Astrocyte of the spinal cord (primary cell): ENCODE measurements at regions not wholly inside any gene's neighbourhood (a gene's known extent, or its start where the extent isn't known, plus 50 kb on each side); places are given as distances from the start of the nearest gene placed in this dataset.

Experiments used
- DNase-seq: peaks from one replicate; pipeline ENCODE4 v3.0.0; 2011; ENCODE audit warnings: low read depth, low spot score
- H3K4me3 ChIP-seq: 2 replicates; pipeline ENCODE4 v1.5.1; 2011; ENCODE audit warnings: low read depth, mild to moderate bottlenecking, low read length, moderate library complexity
- in situ Hi-C: cut with HindIII; loops from 2 replicates; pipeline ENCODE4 v1.10.0; 2017; ENCODE audit warnings: low sequenced_read_pairs
- TF ChIP-seq, protein P1 (sequence below): IDR thresholded peaks from 2 replicates; pipeline ENCODE4 v1.5.1; 2012; ENCODE audit warnings: low read depth, mild to moderate bottlenecking, low read length, inconsistent platforms

DNA sequence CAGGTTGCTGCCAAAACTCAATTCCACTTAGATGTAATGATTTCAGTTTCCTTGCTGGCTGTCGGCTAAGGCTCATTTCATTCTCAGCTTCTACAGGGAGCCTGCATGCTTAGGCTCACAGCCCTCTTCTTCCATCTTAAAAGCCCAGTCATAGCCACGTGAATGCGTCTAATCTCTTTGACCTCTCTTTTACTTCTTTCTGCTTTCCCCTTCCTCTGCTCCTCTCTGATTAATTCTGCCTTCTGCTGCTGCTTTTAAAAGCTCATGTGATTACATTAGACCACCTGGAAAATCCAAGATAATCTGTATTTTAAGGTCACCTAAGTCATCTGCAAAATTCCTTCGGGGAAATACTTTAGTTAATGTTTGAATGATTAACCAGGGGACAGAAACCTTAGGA, 812.8 kb upstream of the BRINP3 start:
- no peak overlapping the region for H3K4me3 ChIP-seq
- in situ Hi-C loops: no loop called here
- TF ChIP-seq, protein P1, sequence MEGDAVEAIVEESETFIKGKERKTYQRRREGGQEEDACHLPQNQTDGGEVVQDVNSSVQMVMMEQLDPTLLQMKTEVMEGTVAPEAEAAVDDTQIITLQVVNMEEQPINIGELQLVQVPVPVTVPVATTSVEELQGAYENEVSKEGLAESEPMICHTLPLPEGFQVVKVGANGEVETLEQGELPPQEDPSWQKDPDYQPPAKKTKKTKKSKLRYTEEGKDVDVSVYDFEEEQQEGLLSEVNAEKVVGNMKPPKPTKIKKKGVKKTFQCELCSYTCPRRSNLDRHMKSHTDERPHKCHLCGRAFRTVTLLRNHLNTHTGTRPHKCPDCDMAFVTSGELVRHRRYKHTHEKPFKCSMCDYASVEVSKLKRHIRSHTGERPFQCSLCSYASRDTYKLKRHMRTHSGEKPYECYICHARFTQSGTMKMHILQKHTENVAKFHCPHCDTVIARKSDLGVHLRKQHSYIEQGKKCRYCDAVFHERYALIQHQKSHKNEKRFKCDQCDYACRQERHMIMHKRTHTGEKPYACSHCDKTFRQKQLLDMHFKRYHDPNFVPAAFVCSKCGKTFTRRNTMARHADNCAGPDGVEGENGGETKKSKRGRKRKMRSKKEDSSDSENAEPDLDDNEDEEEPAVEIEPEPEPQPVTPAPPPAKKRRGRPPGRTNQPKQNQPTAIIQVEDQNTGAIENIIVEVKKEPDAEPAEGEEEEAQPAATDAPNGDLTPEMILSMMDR: no peak
- DNase-seq: no peak

DNA sequence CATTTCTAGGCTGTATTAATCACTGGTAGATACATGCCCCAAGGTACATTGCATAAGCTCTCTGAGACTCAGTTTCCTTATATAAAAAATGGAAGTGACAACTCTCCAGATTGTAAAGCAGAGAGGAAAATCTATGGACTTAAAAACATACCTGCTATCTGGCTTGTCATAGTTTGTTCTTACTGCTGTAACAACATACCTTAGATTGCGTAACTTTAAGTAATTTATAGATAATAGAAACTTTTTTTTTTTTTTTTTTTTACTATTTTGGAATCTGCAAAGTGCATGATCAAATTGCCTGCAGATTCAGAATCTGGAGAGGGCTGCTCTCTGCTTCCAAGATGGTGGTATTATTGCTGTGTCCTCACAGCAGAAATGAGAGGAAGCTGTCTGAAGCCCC, 827.7 kb upstream of the BRINP3 start:
- DNase-seq: no peak
- no peak overlapping the region for H3K4me3 ChIP-seq
- in situ Hi-C loops: no loop called here
- TF ChIP-seq, protein P1: no peak

DNA sequence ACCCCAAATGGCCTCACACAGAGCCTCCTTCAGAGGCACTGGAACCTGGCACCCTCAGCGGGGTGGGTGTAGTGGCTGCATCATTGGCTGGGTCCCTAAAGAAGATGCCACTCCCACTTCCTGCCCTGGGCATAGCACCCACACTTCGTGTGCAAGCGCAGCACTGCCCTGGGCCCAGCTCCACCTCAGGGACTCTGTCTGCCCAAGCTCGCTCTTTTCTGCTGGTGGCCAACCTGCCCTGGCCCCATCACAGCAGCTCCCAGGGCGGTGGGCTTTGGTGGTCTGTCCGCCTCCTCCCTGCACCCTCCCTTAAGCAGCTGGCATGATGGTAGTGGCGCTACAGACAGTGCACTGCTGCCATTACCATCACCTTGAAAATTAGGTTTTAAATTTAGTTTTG, 829.3 kb upstream of the BRINP3 start:
- TF ChIP-seq, protein P1: no peak
- H3K4me3 ChIP-seq: no peak overlapping the region
- in situ Hi-C loops: no loop called here
- DNase-seq: no peak

DNA sequence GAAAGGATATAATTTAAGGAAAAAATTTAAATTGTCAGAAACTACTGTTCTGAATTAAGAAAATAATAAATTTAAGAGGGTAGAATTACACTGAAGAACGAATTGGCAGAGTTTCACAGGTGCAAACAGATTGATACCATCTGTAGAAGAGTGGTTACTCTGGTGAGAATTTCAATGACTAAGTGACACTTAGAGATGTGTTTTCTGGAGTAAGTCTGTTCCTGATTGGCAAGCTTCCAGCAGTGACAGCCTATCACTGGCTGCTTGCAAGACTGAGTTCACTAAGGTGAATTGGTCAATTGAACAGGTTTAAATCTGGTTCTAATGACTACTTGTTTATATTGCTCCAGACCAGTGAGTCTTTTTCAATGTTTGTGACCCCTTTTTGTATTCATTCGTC, 838.2 kb upstream of the RGS18 start:
- in situ Hi-C loops: no loop called here
- TF ChIP-seq, protein P1: no peak
- DNase-seq: no peak
- no peak overlapping the region for H3K4me3 ChIP-seq

DNA sequence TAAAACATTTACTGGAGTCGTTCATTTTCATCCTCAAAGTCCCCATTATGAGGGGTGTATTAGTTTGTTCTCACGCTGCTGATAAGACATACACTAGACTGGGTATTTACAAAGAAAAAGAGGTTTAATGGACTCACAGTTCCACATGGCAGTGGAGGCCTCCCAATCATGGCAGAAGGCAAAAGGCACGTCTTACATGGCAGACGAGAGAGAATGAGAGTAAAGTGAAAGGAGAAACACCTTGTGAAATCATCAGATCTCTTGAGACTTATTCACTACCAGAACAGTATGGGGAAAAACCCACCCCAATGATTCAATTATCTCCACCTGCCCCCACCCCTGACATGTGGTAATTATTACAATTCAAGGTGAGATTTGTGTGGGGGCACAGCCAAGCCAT, 830.4 kb upstream of the RGS18 start:
- no peak for DNase-seq
- TF ChIP-seq, protein P1: no peak
- H3K4me3 ChIP-seq: no peak overlapping the region
- in situ Hi-C loops: no loop called here

DNA sequence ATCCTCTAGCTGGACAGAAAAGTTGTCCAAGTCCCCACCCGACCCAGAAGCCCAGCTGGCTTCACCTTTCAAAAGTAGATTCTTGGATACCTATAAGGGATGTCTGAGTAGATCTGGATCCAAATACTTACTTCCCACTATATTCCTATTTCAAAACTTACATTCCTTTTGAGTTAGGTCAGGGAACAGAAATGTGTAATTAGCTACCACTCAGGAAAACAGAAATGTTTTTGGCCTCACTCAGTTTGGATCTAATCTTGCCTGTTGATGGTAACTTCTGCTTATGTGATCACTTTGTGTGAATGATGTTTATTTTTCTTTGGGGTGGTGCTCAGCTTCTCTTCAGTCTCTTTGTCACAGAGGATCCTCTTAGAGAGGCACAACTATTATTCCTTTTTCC, 814.4 kb upstream of the RGS18 start:
- TF ChIP-seq, protein P1: no peak
- peak; percentile 58 for DNase-seq
- in situ Hi-C loops: no loop called here
- no peak overlapping the region for H3K4me3 ChIP-seq

DNA sequence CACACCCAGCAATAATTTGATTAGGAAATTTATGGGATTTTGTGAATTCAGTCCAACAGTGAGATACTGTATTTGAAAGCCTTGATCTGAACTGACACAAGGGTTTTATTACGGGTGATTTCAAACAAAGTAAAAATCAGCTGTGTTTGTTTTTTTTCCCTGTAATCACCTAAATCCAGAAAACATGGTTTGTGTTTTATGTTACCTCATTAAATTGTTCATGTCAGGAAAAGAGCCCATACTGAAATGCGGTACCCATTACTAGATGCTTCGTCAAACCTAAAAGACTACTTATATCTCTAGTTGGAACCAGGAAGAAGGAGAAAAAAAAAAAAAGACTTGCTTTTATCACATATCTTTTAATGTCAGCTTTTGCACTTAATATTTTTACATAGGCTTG, 811.9 kb upstream of the RGS18 start:
- in situ Hi-C loops: no loop called here

More for the DNA sequence above, 811.9 kb upstream of the RGS18 start:
- DNase-seq: no peak
- no peak overlapping the region for H3K4me3 ChIP-seq
- TF ChIP-seq, protein P1: no peak
